Stomach (tissue), 4 donors: ENCODE measurements at regions not wholly inside any gene's neighbourhood (a gene's known extent, or its start where the extent isn't known, plus 50 kb on each side); places are given as distances from the start of the nearest gene placed in this dataset.

Source experiments
- CTCF ChIP-seq, 7 experiments: fragments of 450-650 bp in 4 of 7; fragments of 200-600 bp in 3 of 7; sonication (generic) in 3 of 7; IDR thresholded peaks; one replicate each; pipeline ENCODE4 v1.5.1; 2016 to 2019; ENCODE audit warnings: antibody characterized with exemption in 7 of 7, control low read depth in 2 of 7, mild to moderate bottlenecking in 1 of 7
- POLR2A ChIP-seq, 4 donors: fragments of 450-650 bp; IDR thresholded peaks; one replicate each; pipeline ENCODE4 v1.6.1; 2016; ENCODE audit warnings: antibody characterized with exemption in 4 of 4, control low read depth in 2 of 4, mild to moderate bottlenecking in 1 of 4, moderate library complexity in 1 of 4
- POLR2AphosphoS5 ChIP-seq, 3 donors: sonication (generic); formaldehyde crosslinking; IDR thresholded peaks; one replicate each; pipeline ENCODE4 v1.6.1; 2016; ENCODE audit warnings: antibody characterized with exemption in 3 of 3

- TF ChIP-seq CTCF (IDR thresholded peaks at IDR 0.05) (no peak), POLR2AphosphoS5 (IDR thresholded peaks at IDR 0.05) (no peak), POLR2A (IDR thresholded peaks at IDR 0.05) (no peak)
Observed at GRCh38 chr6:115365783-115366182, 694.9 kb downstream of the FRK start.
